OCI-LY1 (cell line): ENCODE measurements at regions not wholly inside any gene's neighbourhood (a gene's known extent, or its start where the extent isn't known, plus 50 kb on each side); places are given as distances from the start of the nearest gene placed in this dataset.

ENCODE experiments used
- H2AFZ ChIP-seq: fragments of 200-600 bp; sonication (generic), shearing (Covaris generic); 2 replicates; pipeline ENCODE4 v1.6.0; 2014; ENCODE audit warnings: antibody characterized with exemption, mild to moderate bottlenecking, low read length
- H3F3A ChIP-seq: fragments of 200-600 bp; sonication (generic), shearing (Covaris generic); 2 replicates; pipeline ENCODE4 v1.6.0; 2014; ENCODE audit warnings: mild to moderate bottlenecking, antibody characterized with exemption, low read length, moderate library complexity; ENCODE audit not compliant: insufficient read depth
- H3K27ac ChIP-seq: fragments of 200-600 bp; sonication (generic); 2 replicates; pipeline ENCODE4 v1.5.1; 2014; ENCODE audit warnings: low read length, mixed run types, mild to moderate bottlenecking, low read depth; ENCODE audit not compliant: poor library complexity, severe bottlenecking
- H3K27me3 ChIP-seq: fragments of 200-600 bp; sonication (generic); 2 replicates; pipeline ENCODE4 v1.6.0; 2014; ENCODE audit warnings: antibody characterized with exemption, mild to moderate bottlenecking, low read length, moderate library complexity; ENCODE audit not compliant: insufficient read depth
- H3K36me3 ChIP-seq: fragments of 200-600 bp; sonication (generic); 2 replicates; pipeline ENCODE4 v1.6.1; 2014; ENCODE audit warnings: mild to moderate bottlenecking, antibody characterized with exemption, low read length, moderate library complexity, mixed read lengths; ENCODE audit not compliant: insufficient read depth
- H3K4me1 ChIP-seq: fragments of 200-600 bp; sonication (generic); 2 replicates; pipeline ENCODE4 v1.5.1; 2014; ENCODE audit warnings: mild to moderate bottlenecking, low read length, moderate library complexity; ENCODE audit not compliant: insufficient read depth, severe bottlenecking
- H3K4me2 ChIP-seq: fragments of 200-600 bp; sonication (generic), shearing (Covaris generic); 2 replicates; pipeline ENCODE4 v1.6.1; 2014; ENCODE audit warnings: low read length
- H3K4me3 ChIP-seq: fragments of 200-600 bp; sonication (generic); 2 replicates; pipeline ENCODE4 v1.5.1; 2014; ENCODE audit warnings: low read length, low read depth, mild to moderate bottlenecking, mixed read lengths; ENCODE audit not compliant: poor library complexity, severe bottlenecking
- H3K79me2 ChIP-seq: fragments of 200-600 bp; shearing (Covaris generic); 2 replicates; pipeline ENCODE4 v1.6.1; 2016; ENCODE audit warnings: mixed run types, low read length, mixed read lengths; ENCODE audit not compliant: insufficient read depth
- H3K9ac ChIP-seq: fragments of 200-600 bp; sonication (generic), shearing (Covaris generic); 2 replicates; pipeline ENCODE4 v1.6.1; 2014; ENCODE audit warnings: mild to moderate bottlenecking, low read length, mixed read lengths
- H3K9me2 ChIP-seq: fragments of 200-600 bp; sonication (generic), shearing (Covaris generic); 2 replicates; pipeline ENCODE4 v1.6.1; 2014; ENCODE audit warnings: low read depth, mild to moderate bottlenecking, low read length, mixed read lengths
- H3K9me3 ChIP-seq: fragments of 200-600 bp; shearing (Covaris generic); 2 replicates; pipeline ENCODE4 v1.6.1; 2014; ENCODE audit warnings: low read length, mixed read lengths
- H4K20me1 ChIP-seq: fragments of 200-600 bp; sonication (generic), shearing (Covaris generic); 2 replicates; pipeline ENCODE4 v1.6.0; 2016; ENCODE audit warnings: mild to moderate bottlenecking, low read length; ENCODE audit not compliant: insufficient read depth
- EZH2 ChIP-seq: fragments of 200-600 bp; sonication (generic), shearing (Covaris generic); IDR thresholded peaks from 2 replicates; pipeline ENCODE4 v1.8.0; 2017; ENCODE audit warnings: borderline replicate concordance, mixed run types, mild to moderate bottlenecking, antibody characterized with exemption, low read length, moderate library complexity, mixed read lengths
- TF ChIP-seq, protein P1 (sequence below): fragments of 200-600 bp; sonication (generic), shearing (Covaris generic); IDR thresholded peaks from 2 replicates; pipeline ENCODE4 v1.5.1; 2017; ENCODE audit warnings: mild to moderate bottlenecking, antibody characterized with exemption, low read length, moderate library complexity, mixed read lengths

DNA sequence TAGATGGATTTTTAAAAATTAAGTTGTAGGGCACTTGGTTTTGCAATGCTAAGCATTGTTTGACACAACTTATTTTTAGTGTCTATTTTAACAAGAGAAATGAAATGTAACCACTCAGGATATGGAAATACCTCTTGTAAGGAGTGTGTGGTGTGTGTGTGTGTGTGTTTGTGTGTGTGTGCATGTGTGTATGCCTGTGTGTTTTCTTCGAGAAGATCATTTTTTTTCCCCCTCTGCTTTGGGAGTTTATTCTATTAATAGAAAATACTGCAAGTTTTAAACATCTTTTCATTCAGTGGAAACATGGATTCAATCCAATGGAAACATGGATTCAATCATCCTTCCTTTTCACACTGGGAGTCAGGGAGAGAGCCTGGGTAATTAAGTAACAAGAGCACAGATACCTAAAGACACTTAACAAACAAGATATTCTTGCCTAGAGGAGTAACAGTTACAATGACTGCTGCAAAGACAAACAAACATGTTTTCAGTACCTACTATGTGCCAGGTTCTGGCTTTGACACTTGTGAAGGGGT is 567.2 kb upstream of the TBL1XR1 start:
- Histone ChIP-seq H3K4me3 (no peak overlapping the region), H3K36me3 (no peaks in the 10 kb centered on the region), H3K79me2 (no peaks in the 10 kb centered on the region), H3F3A (no peaks in the 10 kb centered on the region), H4K20me1 (no peaks in the 10 kb centered on the region), H3K4me1 (no peaks in the 10 kb centered on the region), H3K27ac (no peak overlapping the region), H3K27me3 (peaks cover 2% of the 10 kb centered on the region; the same call in 1 of the 2 replicates), H3K9me3 (no peaks in the 10 kb centered on the region), H3K9me2 (no peaks in the 10 kb centered on the region), H3K4me2 (no peak overlapping the region), H2AFZ (no peak overlapping the region), H3K9ac (no peak overlapping the region)
- TF ChIP-seq, protein P1, sequence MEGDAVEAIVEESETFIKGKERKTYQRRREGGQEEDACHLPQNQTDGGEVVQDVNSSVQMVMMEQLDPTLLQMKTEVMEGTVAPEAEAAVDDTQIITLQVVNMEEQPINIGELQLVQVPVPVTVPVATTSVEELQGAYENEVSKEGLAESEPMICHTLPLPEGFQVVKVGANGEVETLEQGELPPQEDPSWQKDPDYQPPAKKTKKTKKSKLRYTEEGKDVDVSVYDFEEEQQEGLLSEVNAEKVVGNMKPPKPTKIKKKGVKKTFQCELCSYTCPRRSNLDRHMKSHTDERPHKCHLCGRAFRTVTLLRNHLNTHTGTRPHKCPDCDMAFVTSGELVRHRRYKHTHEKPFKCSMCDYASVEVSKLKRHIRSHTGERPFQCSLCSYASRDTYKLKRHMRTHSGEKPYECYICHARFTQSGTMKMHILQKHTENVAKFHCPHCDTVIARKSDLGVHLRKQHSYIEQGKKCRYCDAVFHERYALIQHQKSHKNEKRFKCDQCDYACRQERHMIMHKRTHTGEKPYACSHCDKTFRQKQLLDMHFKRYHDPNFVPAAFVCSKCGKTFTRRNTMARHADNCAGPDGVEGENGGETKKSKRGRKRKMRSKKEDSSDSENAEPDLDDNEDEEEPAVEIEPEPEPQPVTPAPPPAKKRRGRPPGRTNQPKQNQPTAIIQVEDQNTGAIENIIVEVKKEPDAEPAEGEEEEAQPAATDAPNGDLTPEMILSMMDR: no peak
- no peak for TF ChIP-seq EZH2

DNA sequence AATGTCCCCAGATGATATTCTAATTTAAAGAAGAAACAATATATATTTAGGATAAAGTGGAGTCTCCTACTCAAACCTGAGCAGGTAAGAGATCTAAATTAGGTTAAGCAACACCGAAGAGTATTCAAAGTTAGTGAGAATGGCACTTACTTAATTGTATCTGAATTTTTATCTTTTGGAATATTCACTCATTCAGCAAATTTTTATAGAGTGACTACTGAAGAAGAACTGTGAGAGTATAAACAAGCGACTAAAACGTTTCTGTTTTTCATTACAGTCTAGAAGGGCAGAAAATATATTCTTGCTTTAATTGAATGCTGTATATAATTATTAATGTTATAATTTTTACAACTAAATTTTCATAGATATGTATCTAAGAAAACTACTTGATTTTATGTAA is 567.7 kb upstream of the TBL1XR1 start:
- Histone ChIP-seq H3K4me2 (no peak overlapping the region), H3K36me3 (no peaks in the 10 kb centered on the region), H3K9ac (no peak overlapping the region), H3F3A (no peaks in the 10 kb centered on the region), H3K79me2 (no peaks in the 10 kb centered on the region), H3K27ac (no peak overlapping the region), H3K27me3 (peaks cover 2% of the 10 kb centered on the region; the same call in 1 of the 2 replicates), H3K4me3 (no peak overlapping the region), H3K9me2 (no peaks in the 10 kb centered on the region), H3K9me3 (no peaks in the 10 kb centered on the region), H4K20me1 (no peaks in the 10 kb centered on the region), H2AFZ (no peak overlapping the region), H3K4me1 (no peaks in the 10 kb centered on the region)
- TF ChIP-seq EZH2: no peak
- TF ChIP-seq, protein P1: no peak

DNA sequence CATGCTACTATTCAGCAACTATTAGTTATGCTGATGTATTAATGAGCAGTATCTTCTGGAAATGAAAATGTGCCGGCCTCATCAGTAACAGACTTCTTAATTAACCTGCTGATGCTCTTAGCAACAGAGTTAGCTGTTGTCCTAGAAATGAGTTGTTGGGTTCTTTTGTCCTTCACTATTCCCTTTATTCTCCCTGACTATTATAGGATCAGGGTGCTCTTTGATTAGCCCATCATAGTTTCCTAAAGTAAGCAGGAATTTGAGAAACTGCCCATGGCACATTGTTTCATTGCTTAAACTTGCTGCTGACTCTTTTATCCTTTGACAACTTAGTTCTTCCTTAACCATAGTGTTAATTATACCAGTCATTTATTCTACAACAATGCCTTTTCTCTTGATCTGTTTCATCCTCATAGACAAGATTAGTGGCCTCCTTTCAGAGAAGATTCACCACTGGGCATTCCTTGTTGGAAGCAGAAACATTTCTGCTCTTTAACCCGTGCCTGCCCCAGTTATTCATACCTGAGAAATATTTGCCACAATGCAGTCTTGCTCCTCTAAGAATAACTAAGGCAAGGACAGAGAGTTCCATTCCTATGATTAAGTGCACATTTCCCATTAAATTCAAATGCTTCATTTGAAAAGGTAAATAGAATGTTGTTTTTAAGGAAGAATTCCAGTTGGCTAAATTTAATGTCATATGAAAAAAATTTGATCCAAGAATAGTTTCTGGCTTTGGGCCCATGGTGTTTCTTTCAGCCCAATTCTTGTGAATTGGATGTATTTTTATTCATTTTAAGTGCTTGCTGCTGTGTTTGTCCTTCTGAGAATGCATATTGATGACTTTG is 573.3 kb upstream of the TBL1XR1 start:
- no peaks in the 10 kb centered on the region for H3K4me1 ChIP-seq
- H3K79me2 ChIP-seq: no peaks in the 10 kb centered on the region
- H3K27me3 ChIP-seq: no peaks in the 10 kb centered on the region
- no peak for TF ChIP-seq EZH2
- no peaks in the 10 kb centered on the region for H3K9me3 ChIP-seq
- no peak overlapping the region for H3K9ac ChIP-seq
- no peaks in the 10 kb centered on the region for H4K20me1 ChIP-seq
- H2AFZ ChIP-seq: no peak overlapping the region
- H3K36me3 ChIP-seq: no peaks in the 10 kb centered on the region
- H3K27ac ChIP-seq: no peak overlapping the region
- no peaks in the 10 kb centered on the region for H3F3A ChIP-seq
- no peaks in the 10 kb centered on the region for H3K9me2 ChIP-seq
- H3K4me2 ChIP-seq: no peak overlapping the region
- no peak overlapping the region for H3K4me3 ChIP-seq
